ENCODE measurements at regions not wholly inside any gene's neighbourhood (a gene's known extent, or its start where the extent isn't known, plus 50 kb on each side); places are given as distances from the start of the nearest gene placed in this dataset.

- no peak for TF ChIP-seq CTCF (IDR thresholded peaks at IDR 0.05)
- TF ChIP-seq EZH2phosphoT487 (IDR thresholded peaks at IDR 0.05): no peak
- TF ChIP-seq EZH2 (IDR thresholded peaks at IDR 0.05): no peak
- H3K4me1 ChIP-seq: no peaks in the 10 kb centered on the region
- no peaks in the 10 kb centered on the region for H3K27me3 Mint-ChIP-seq (ENCODE audit: insufficient read depth, low read depth)
- H3K27ac ChIP-seq: no peak overlapping the region
- H3K9ac ChIP-seq: no peak overlapping the region
- H3K9me3 ChIP-seq (ENCODE audit: low read depth): no peaks in the 10 kb centered on the region
- H3K27me3 ChIP-seq: no peaks in the 10 kb centered on the region
- H3K4me2 ChIP-seq: no peak overlapping the region
- no peak overlapping the region for H3K4me3 ChIP-seq
- no peak overlapping the region for H3K4me3 Mint-ChIP-seq
- H3K36me3 Mint-ChIP-seq: no peaks in the 10 kb centered on the region
- H3K79me2 ChIP-seq (ENCODE audit: low read depth): no peaks in the 10 kb centered on the region
- H3F3A ChIP-seq (ENCODE audit: low read depth): no peaks in the 10 kb centered on the region
- H3K9me3 Mint-ChIP-seq: no peaks in the 10 kb centered on the region
- H2AFZ ChIP-seq (replicated peaks): no peak overlapping the region
- no peaks in the 10 kb centered on the region for H3K4me1 Mint-ChIP-seq
- H3K36me3 ChIP-seq: no peaks in the 10 kb centered on the region
- H4K20me1 ChIP-seq (ENCODE audit: low read depth): no peaks in the 10 kb centered on the region
- H3K27ac Mint-ChIP-seq: no peak overlapping the region
- no peak for DNase-seq (ENCODE audit: low spot score)
Observed at GRCh38 chr12:127024791-127025190, 1242.2 kb upstream of the TMEM132C start.

GRCh38 chr12:127025545-127025944 is 1241.4 kb upstream of the TMEM132C start:
- Histone ChIP-seq H3K79me2 (ENCODE audit: low read depth) (no peaks in the 10 kb centered on the region), H3K27ac (no peak overlapping the region), H3K9me3 (ENCODE audit: low read depth) (no peaks in the 10 kb centered on the region), H2AFZ (replicated peaks) (no peak overlapping the region), H3K4me2 (no peak overlapping the region), H4K20me1 (ENCODE audit: low read depth) (no peaks in the 10 kb centered on the region), H3K4me1 (no peaks in the 10 kb centered on the region), H3K27me3 (no peaks in the 10 kb centered on the region), H3K36me3 (no peaks in the 10 kb centered on the region), H3K9ac (no peak overlapping the region), H3K4me3 (no peak overlapping the region), H3F3A (ENCODE audit: low read depth) (no peaks in the 10 kb centered on the region)
- H3K4me1 Mint-ChIP-seq: no peaks in the 10 kb centered on the region
- no peaks in the 10 kb centered on the region for H3K9me3 Mint-ChIP-seq
- no peak overlapping the region for H3K27ac Mint-ChIP-seq
- TF ChIP-seq EZH2 (IDR thresholded peaks at IDR 0.05): no peak
- no peak for TF ChIP-seq CTCF (IDR thresholded peaks at IDR 0.05)
- no peak for TF ChIP-seq EZH2phosphoT487 (IDR thresholded peaks at IDR 0.05)
- no peaks in the 10 kb centered on the region for H3K27me3 Mint-ChIP-seq (ENCODE audit: insufficient read depth, low read depth)
- H3K4me3 Mint-ChIP-seq: no peak overlapping the region
- H3K36me3 Mint-ChIP-seq: no peaks in the 10 kb centered on the region
- DNase-seq (ENCODE audit: low spot score): no peak

DNA sequence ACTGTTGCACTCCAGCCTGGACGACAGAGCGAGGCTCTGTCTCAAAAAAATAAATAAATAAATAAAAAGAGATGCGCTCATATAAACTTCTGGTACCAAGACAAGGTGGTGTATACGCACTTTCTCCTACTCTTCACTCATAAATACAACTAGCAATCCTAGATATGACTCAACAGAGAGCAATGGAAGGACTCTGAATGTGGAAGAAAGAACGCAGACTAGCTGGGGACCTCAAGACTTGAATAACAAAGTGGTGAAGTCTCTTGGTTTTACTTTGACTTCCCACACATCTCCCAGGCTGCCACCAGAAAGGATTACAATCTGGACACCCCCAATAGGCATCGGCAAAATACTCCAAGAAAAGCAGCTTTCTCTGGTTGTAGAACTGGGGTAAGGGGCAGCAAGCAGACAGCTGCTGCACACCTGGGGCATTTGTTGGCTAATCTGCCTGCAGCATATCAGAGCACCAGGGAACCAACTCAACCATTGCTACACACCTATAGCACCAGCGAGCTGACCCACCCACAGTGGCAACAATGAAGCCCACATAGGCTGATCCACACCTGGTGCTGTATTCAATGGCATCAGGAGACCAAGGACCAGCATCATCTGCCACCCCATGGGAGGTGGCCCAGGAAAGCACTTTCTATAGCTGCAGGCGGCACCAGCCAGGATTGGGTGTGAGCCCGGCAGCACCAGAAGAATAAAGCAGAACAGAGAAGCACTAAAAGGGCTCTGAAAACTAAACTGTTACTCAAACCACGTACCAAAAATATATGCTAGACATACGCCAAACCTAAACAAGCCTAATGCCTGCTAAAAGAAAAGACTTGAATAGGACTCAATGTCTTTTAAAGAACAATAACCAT is 1231.7 kb upstream of the TMEM132C start:
- Histone ChIP-seq H3K4me1 (no peaks in the 10 kb centered on the region), H3F3A (ENCODE audit: low read depth) (no peaks in the 10 kb centered on the region), H3K4me2 (no peak overlapping the region), H4K20me1 (ENCODE audit: low read depth) (no peaks in the 10 kb centered on the region), H2AFZ (replicated peaks) (no peak overlapping the region), H3K9ac (no peak overlapping the region), H3K36me3 (no peaks in the 10 kb centered on the region), H3K27ac (no peak overlapping the region), H3K9me3 (ENCODE audit: low read depth) (no peaks in the 10 kb centered on the region), H3K79me2 (ENCODE audit: low read depth) (no peaks in the 10 kb centered on the region), H3K4me3 (no peak overlapping the region), H3K27me3 (no peaks in the 10 kb centered on the region)
- Mint-ChIP-seq H3K9me3 (no peaks in the 10 kb centered on the region), H3K4me1 (peaks cover 7% of the 10 kb centered on the region), H3K27ac (no peak overlapping the region), H3K27me3 (ENCODE audit: insufficient read depth, low read depth) (no peaks in the 10 kb centered on the region), H3K36me3 (no peaks in the 10 kb centered on the region), H3K4me3 (no peak overlapping the region)
- TF ChIP-seq EZH2phosphoT487 (IDR thresholded peaks at IDR 0.05): no peak
- no peak for TF ChIP-seq EZH2 (IDR thresholded peaks at IDR 0.05)
- no peak for TF ChIP-seq CTCF (IDR thresholded peaks at IDR 0.05)
- no peak for DNase-seq (ENCODE audit: low spot score)
